K562 (cell line): ENCODE measurements at regions not wholly inside any gene's neighbourhood (a gene's known extent, or its start where the extent isn't known, plus 50 kb on each side); places are given as distances from the start of the nearest gene placed in this dataset.

Experiments
- ATAC-seq: fragments of 200-7000 bp; cut with Tn5 transposase; 3 replicates; pipeline ENCODE4 v1.9.1; 2020; ENCODE audit warnings: moderate library complexity
- BruUV-seq: library from RNA; stranded (reverse); fragments of 400-500 nt; replicated peaks from 2 replicates; lab custom pipeline; 2021; lab: Mats Ljungman, UMichigan
- CTCF ChIA-PET: fragments of 300-600 bp; formaldehyde crosslinking; extraction: SDS; loops from one replicate; lab custom pipeline; 2021; ENCODE audit warnings: low intra/inter-chr PET ratio; lab: Yijun Ruan, JAX
- POLR2A ChIA-PET: fragments of 300-600, 350-650 bp; sonication (Branson Sonifier 250); formaldehyde crosslinking; extraction: SDS; loops from one replicate; lab custom pipeline; 2021; ENCODE audit warnings: antibody characterized with exemption, inconsistent platforms; lab: Yijun Ruan, JAX
- DNase-seq, 4 experiments: peaks; one replicate each; pipeline versions ENCODE4 v3.0.0 to v3.0.0-alpha.2; 2011 to 2018; ENCODE audit warnings: low spot score in 3 of 4, mixed read lengths in 3 of 4; ENCODE audit errors: extremely low read depth in 1 of 4
- FAIRE-seq: peaks from 2 replicates; lab custom pipeline; 2011; peaks lifted over from hg19 to GRCh38; lab: Jason Lieb, UNC
- H2AFZ ChIP-seq: 2 replicates; pipeline ENCODE4 v1.6.0; 2011; ENCODE audit warnings: low read depth, low read length, control low read depth, inconsistent platforms
- H3K27ac ChIP-seq: fragments of 200-600 bp; 3 replicates; pipeline ENCODE4 v1.8.0; 2011; ENCODE audit warnings: low read depth, mild to moderate bottlenecking, control low read depth, inconsistent platforms, low read length, moderate library complexity, mixed read lengths; ENCODE audit errors: extremely low read depth
- H3K27me3 ChIP-seq, 2 experiments: fragments of 300-600 bp in 1 of 2; 2 replicates in 1 of 2; 3 replicates in 1 of 2; pipeline versions ENCODE4 v1.6.0 to v1.8.0; 2011; ENCODE audit warnings: inconsistent platforms in 2 of 2, low read length in 2 of 2, mild to moderate bottlenecking in 1 of 2, mixed read lengths in 1 of 2, moderate library complexity in 1 of 2; ENCODE audit not compliant: control insufficient read depth in 2 of 2, insufficient read depth in 2 of 2
- H3K36me3 ChIP-seq: fragments of 300-600 bp; 3 replicates; pipeline ENCODE4 v1.8.0; 2011; ENCODE audit warnings: mild to moderate bottlenecking, low read length, inconsistent platforms; ENCODE audit not compliant: control insufficient read depth, insufficient read depth
- H3K4me1 ChIP-seq, 2 experiments: fragments of 200-600 bp in 1 of 2; replicated peaks in 1 of 2; 2 replicates in 1 of 2; 3 replicates in 1 of 2; pipeline versions ENCODE4 v1.5.1 to v1.8.0; 2011; ENCODE audit warnings: inconsistent platforms in 2 of 2, low read length in 2 of 2, mild to moderate bottlenecking in 1 of 2, mixed read lengths in 1 of 2, moderate library complexity in 1 of 2; ENCODE audit not compliant: control insufficient read depth in 2 of 2, insufficient read depth in 2 of 2
- H3K4me2 ChIP-seq: 2 replicates; pipeline ENCODE4 v1.6.1; 2011; ENCODE audit warnings: low read length, control low read depth, inconsistent platforms, mixed read lengths; ENCODE audit not compliant: insufficient read depth
- H3K4me3 ChIP-seq: fragments of 200-600 bp; sonication (generic), shearing (Covaris generic); 2 replicates; pipeline ENCODE4 v1.5.1; 2016; ENCODE audit warnings: control low read depth, inconsistent platforms
- H3K79me2 ChIP-seq: fragments of 200-600 bp; 3 replicates; pipeline ENCODE4 v1.8.0; 2011; ENCODE audit warnings: low read length, inconsistent platforms; ENCODE audit not compliant: control insufficient read depth, insufficient read depth
- H3K9ac ChIP-seq, 2 experiments: 2 replicates each; pipeline versions ENCODE4 v1.6.0 to v1.6.1; 2011; ENCODE audit warnings: low read depth in 2 of 2, low read length in 2 of 2, control low read depth in 1 of 2, inconsistent platforms in 1 of 2, mild to moderate bottlenecking in 1 of 2, mixed read lengths in 1 of 2; ENCODE audit not compliant: insufficient read depth in 1 of 2
- H3K9me1 ChIP-seq: one replicate; pipeline ENCODE4 v1.6.0; 2011; ENCODE audit warnings: inconsistent platforms, mild to moderate bottlenecking, low read length, moderate library complexity; ENCODE audit not compliant: control insufficient read depth, insufficient read depth
- H3K9me3 ChIP-seq: replicated peaks from 2 replicates; pipeline ENCODE4 v1.5.1; 2011; ENCODE audit warnings: low read depth, low read length, inconsistent platforms; ENCODE audit not compliant: control insufficient read depth, insufficient read depth
- H4K20me1 ChIP-seq: replicated peaks from 2 replicates; pipeline ENCODE4 v1.6.1; 2011; ENCODE audit warnings: low read length, inconsistent platforms, mixed read lengths; ENCODE audit not compliant: control insufficient read depth, insufficient read depth
- GTF2A2 ChIP-seq: IDR thresholded peaks from 2 replicates; pipeline ENCODE4 v1.6.1; 2016; ENCODE audit warnings: mild to moderate bottlenecking, missing genetic modification characterization, missing compliant biosample characterization
- NFRKB ChIP-seq: fragments of 450-650 bp; IDR thresholded peaks from 2 replicates; pipeline ENCODE4 v1.6.1; 2016; ENCODE audit warnings: low read depth
- ZNF512 ChIP-seq: IDR thresholded peaks from 2 replicates; pipeline ENCODE4 v1.6.1; 2016; ENCODE audit warnings: missing genetic modification characterization, missing compliant biosample characterization
- WGBS: fragments of 100-300 bp; shearing (Covaris generic); methylation state at CpG from one replicate; pipeline ENCODE4 v1.1.6; 2016; ENCODE audit warnings: low coverage, mixed read lengths; ENCODE audit not compliant: insufficient coverage; ENCODE audit errors: missing lambda C conversion rate; 5-methylcytosine and 5-hydroxymethylcytosine counted together
- in situ Hi-C: fragments of 300-500 bp; cut with MboI; formaldehyde crosslinking; loops from 4 replicates; pipeline ENCODE4 v1.15.0; 2018; ENCODE audit warnings: inconsistent platforms, mixed read lengths
- intact Hi-C: fragments of 100-400 bp; cut with micrococcal nuclease; formaldehyde crosslinking; loops from 2 replicates; pipeline ENCODE4 v1.14.2; 2022

- Histone ChIP-seq H3K9me3 (no peaks in the 10 kb centered on the region), H3K9ac (no peak overlapping the region), H3K4me2 (no peak overlapping the region), H3K36me3 (no peaks in the 10 kb centered on the region), H4K20me1 (no peaks in the 10 kb centered on the region), H3K4me1 (no peaks in the 10 kb centered on the region), H3K4me3 (no peak overlapping the region), H3K9me1 (no peaks in the 10 kb centered on the region), H3K79me2 (no peaks in the 10 kb centered on the region), H2AFZ (no peak overlapping the region), H3K27me3 (peaks cover 0 to 5% of the 10 kb centered on the region in 2 experiments; a peak in 3 of 5 replicates), H3K27ac (no peak overlapping the region)
- in situ Hi-C loops (no loop called here), intact Hi-C loops (no loop called here)
- BruUV-seq: no TSS peak
- FAIRE-seq: no peak
- CTCF ChIA-PET: interaction anchor here (0.7 kb wide), 1 partner anchor 359 kb away, joined by 3 read pairs; no protein-coding TSS in a partner anchor
- DNase-seq: no peak
- POLR2A ChIA-PET: no interaction called here
- no peak for ATAC-seq
- TF ChIP-seq GTF2A2 (tag) (no peak), NFRKB (no peak), ZNF512 (tag) (peak; percentile 54; the same call in 1 of the 2 replicates)
- 0% methylated on average over 1 of the region's 1 CpG for WGBS
Measured at GRCh38 chrX:130498653-130499274, 97.0 kb downstream of the RBMX2 start.
